ENCODE measurements at regions not wholly inside any gene's neighbourhood (a gene's known extent, or its start where the extent isn't known, plus 50 kb on each side); places are given as distances from the start of the nearest gene placed in this dataset.

DNA sequence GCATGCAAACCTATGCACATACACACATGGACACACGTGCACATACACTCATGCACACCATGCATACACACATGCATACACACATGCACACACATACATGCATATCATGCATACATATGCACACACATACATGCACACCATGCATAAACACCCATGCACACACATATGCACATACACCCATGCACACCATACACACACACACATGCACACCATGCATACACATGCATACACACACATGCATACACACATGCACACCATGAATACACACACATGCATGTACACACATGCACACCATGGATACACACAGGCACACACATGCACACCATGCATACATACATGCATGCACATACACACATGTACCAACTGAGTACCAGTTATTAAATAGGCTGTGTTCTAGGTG lies 543.3 kb upstream of the EEF2KMT start:
- DNase-seq (ENCODE audit: low read depth, low spot score): no peak
- H3K4me3 ChIP-seq (ENCODE audit: low read length): no peak overlapping the region

DNA sequence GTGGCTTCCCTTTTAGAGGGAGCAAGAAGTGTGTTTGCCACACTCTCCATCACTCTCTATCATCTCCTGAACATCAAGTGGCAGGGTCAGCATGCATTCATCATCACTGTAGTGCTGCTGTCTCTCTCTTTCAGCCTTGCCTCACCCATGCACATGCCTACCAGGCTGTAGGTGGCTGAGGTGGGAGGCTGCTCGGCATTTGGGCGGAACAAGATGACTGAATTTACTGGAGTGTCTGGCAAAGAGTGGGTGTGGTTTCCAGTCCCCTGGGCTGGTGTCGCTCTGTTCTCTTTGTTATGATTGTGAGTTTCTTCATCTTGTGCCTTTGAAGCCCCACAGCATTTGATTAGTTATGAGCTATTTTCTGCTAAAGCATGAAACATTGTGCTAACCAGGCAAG lies 541.9 kb upstream of the EEF2KMT start:
- no peak for DNase-seq (ENCODE audit: low read depth, low spot score)
- H3K4me3 ChIP-seq (ENCODE audit: low read length): no peak overlapping the region

DNA sequence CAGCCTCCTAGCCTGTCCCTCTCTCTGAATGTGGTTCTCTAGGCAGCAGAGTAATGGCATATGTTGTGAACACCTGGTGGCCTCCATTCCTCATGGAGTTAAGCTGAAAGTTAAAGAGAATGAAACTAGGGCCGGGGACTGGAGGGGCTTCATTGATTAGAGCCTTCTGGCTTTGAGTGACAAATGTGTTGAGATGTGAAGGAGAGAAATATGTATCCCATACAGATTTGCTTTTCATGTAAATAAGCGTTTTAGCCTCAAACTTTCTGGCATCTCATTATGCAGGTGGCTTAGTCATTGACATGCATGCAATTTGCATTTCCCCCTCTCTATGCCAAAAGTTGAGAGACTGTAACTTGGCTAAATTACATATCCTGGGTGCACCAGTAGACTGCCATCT lies 537.7 kb upstream of the EEF2KMT start:
- no peak for DNase-seq (ENCODE audit: low read depth, low spot score)
- no peak overlapping the region for H3K4me3 ChIP-seq (ENCODE audit: low read length)

DNA sequence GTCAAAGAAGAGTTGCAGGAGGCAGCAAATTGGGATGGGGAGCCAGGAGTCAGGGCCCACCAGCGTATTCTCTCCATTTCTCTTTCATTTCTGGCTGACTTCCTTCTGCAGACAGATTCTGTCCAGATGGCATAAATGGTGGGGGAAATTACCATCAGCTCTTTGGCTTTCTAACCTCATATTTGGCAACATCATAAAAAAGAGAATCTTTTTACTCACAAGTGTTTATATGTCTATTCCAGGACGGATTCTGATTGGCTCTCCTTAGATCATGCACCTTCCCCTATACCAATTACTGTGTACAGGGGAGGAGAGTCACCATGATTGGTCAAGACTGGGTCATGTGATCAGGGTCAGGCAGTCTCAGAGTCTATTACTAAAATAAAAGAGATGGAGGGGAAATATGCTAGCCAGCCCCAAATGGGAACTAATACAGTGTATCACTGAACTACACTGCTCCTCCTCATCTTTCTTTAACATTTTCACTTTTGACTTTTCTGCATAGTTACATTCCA lies 537.1 kb upstream of the EEF2KMT start:
- peak; percentile 27 for DNase-seq (ENCODE audit: low read depth, low spot score)
- H3K4me3 ChIP-seq (ENCODE audit: low read length): no peak overlapping the region

DNA sequence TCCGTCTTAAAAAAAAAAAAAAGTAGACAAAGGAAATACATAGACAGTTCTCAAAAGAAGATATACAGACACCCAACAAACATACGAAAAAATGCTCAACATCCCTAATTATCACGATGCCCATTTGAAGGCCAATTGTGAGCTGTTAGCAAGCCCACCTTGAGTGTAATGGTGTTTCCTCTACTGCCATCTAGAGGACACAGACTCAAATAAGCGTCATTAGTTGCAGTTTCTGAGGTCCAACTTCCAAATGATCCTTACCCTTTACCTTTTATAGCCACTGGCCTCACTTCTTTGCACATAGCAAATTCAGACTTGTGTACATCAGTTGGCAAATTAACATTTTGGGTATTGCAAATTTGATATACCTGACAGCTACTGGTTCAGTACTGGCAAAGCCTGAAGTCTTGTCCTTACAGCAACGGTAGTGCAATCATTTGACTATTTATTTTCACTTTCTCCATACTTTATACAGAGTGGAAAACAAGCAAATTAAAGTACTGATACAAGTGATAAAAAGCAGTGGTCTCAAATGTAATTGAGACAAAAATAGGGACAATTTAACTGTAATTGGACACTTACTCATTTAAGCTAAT lies 536.3 kb upstream of the EEF2KMT start:
- no peak overlapping the region for H3K4me3 ChIP-seq (ENCODE audit: low read length)
- peak; percentile 28 for DNase-seq (ENCODE audit: low read depth, low spot score)

DNA sequence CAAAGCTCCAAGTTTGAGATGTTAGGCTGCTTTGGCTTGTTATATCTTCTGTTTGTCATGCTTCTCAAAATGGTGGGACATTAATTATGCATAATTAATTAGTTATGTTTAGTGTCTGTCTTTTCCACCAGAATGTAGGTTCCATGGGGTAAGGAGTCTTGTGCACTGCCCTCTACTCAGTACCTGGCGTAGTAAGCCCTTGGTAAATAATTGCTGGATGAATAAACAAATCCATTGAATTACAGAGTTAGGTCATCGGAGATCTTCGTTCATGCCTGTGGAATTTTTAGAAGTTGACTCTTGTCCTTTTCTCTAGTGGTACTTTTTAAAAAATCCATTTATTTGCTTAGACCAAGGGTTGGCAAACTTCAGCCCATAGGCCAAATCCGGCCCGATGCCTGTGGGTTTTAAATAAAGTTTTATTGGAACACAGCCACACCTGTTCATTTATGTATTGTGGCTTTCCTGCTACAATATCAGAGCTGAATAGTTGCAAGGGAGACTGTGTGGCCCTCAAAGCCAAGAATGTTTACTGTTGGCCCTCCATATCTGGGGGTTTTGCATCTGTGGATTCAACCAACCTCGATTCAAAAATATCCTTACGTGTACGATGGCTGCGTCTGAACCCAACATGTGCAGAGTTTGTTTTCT lies 524.8 kb upstream of the EEF2KMT start:
- no peak overlapping the region for H3K4me3 ChIP-seq (ENCODE audit: low read length)
- DNase-seq (ENCODE audit: low read depth, low spot score): no peak

DNA sequence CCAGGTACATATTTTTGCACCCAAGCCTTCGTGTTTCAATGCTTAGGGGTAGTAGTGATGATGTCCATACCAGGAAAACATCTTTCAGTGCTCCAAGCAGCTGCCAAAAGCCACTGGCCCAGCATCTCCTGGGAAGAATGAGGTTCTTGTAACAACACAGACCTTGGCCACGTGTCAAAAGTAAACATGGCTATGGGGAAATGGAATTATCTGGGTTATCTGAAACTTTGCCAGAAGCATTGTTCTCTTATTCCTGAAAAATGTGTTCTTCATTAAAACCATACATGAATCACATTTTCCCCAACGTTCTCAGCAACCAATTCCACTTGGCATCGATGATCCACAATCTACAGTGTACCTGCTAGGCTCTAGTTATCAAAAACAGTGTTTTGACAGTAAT lies 524.2 kb upstream of the EEF2KMT start:
- H3K4me3 ChIP-seq (ENCODE audit: low read length): no peak overlapping the region
- DNase-seq (ENCODE audit: low read depth, low spot score): no peak

DNA sequence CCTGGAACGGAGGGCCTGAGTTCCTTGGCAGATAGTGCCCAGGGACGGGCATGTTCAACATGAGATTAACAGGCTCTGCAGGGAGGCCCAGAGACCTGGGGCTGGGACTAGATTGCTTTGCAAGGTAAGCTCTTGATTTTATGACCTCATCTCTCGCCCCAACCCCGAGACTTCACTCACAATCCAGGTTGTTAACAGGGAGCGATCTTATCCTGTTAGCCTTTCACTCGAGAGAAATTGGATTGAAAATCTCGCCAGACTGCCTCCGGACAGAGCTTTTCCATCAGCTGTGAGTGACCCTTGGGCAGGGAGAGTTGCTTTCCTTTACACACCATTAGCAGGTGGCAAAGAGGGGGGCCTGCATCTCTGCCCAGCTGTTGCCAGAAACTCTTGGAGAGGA lies 521.7 kb upstream of the EEF2KMT start:
- DNase-seq (ENCODE audit: low read depth, low spot score): no peak
- H3K4me3 ChIP-seq (ENCODE audit: low read length): no peak overlapping the region

DNA sequence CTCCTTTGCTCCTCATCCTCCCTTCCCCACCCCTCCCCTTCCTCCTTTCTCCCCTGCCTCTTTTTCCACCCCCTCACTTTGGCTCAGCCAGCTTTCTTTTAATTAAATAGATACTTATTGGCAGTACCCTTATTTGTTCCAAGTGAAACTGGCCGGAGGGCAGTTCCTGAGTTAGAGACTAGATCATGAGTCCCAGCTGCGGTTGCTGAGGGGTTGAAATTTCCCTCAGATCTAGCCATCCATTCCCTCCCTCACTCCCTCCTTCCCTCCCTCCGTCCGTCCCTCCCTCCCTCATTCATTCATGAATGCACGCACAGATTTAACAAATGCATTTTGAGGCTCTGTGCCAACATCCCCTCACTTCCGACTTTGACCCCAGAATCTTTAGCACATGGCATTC lies 519.2 kb upstream of the EEF2KMT start:
- H3K4me3 ChIP-seq (ENCODE audit: low read length): no peak overlapping the region

DNA sequence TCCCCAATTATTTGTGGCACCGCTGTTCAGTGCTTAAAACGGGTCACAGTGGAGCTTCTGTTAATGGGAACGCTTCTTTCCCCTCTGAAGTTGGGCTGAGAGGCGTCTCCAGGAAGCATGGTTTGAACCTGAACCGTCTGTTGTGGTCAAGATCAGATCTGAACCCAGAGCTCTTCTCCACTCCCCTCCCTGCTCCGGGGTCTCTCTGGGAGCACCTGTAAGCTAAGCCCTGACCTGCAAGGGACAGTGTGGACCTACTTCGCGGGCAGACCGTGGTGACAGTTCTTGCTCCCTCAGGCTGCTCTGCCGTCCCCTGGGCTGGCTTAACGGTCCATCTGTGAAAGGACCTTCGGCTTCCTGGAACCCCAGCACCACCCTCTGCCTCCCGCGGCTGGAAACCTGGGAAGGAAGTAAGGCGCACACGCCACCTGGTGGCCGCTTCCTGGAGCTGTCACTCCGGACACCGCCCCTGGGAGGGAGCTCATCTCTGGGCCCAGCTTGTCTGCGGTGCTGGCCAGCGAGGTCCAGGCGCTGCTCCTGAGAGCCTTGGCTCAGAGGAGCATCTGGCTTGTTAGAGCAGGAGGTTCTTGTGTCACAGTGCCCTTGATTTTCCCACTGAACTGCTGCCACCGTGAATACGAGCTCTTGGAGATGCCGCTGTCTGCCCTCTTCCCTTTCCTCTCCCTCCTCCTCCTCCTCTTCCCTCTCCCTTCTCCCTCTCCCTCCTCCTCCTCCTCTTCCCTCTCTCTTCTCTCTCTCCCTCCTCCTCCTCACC lies 518.5 kb upstream of the EEF2KMT start:
- H3K4me3 ChIP-seq (ENCODE audit: low read length): peak overlapping the region; percentile 54
- peak; percentile 69 for DNase-seq (ENCODE audit: low read depth, low spot score)

More for the DNA sequence above, 519.2 kb upstream of the EEF2KMT start:
- DNase-seq (ENCODE audit: low read depth, low spot score): no peak

DNA sequence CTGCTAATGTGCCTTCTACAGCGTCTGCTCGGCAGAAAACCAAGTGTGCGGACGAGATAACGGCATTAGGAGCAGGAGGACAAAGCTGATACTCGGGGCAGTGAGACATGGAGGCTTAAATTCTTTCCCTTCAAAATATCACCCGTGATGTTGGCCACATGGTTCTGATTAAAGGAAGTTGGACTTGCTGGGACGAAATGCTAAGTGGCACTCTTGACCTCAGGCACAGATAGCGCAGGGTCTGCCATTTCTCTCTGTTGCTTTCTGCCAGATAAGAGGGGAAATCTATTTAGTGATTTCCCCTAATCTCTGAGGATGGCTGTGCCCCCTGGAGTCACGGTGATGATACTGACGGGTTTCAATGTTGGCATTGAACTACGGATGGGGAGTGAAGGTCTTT lies 509.6 kb upstream of the EEF2KMT start:
- no peak overlapping the region for H3K4me3 ChIP-seq (ENCODE audit: low read length)
- DNase-seq (ENCODE audit: low read depth, low spot score): no peak

DNA sequence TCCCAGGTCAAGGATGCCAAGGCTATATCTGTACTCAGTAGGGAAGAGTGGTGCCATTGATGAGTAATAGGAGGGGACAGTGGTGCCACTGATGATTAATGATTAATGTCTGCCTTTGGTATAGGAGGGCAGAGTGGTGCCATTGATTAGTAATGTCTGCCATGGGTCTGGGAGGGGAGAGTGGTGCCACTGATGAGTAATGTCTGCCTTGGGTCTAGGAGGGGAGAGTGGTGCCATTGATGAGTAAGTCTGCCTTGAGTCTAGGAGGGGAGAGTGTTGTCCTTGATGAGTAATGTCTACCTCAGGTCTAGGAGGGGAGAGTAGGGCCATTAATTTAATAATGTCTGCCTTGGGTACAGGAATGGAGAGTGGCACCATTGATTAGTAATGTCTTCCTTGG lies 507.8 kb upstream of the EEF2KMT start:
- H3K4me3 ChIP-seq (ENCODE audit: low read length): no peak overlapping the region
- no peak for DNase-seq (ENCODE audit: low read depth, low spot score)

DNA sequence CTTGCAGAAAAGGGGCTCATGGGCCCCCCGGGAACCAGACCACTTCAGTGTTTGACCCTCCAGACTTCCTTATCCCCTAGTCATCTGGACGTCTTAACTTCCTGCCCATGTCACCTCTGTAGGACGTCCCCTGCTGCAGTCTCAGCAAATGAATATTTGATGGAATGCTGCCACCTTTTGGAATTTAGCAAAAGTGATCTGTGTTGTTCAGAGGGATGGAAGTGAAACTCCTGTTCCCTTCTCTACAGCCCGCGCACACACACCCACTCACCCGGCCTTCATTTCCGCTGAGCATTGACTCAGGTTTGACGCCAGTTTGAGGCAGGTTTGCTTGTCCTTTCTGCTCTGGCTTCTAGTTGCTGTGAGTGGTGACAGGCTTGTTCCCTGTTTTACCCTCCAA lies 507.2 kb upstream of the EEF2KMT start:
- peak; percentile 27 for DNase-seq (ENCODE audit: low read depth, low spot score)
- H3K4me3 ChIP-seq (ENCODE audit: low read length): no peak overlapping the region

DNA sequence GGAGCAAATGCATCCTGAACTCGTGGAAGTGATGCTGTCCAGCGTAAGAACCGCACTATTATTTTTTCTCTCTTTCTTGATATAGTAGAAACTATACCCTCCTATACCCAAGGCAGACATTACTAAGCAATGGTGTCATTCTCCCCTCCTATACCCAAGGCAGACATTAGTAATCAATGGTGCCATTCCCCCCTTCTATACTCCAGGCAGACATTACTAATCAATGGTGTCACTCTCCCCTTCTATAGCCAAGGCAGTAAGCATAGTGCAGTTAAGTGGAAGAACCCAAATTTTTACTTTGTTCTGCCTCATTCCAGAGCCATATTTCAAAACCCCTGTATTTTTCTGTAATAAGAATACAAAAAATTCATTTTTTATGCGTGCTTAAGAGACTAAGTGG lies 506.2 kb upstream of the EEF2KMT start:
- H3K4me3 ChIP-seq (ENCODE audit: low read length): no peak overlapping the region
- no peak for DNase-seq (ENCODE audit: low read depth, low spot score)

DNA sequence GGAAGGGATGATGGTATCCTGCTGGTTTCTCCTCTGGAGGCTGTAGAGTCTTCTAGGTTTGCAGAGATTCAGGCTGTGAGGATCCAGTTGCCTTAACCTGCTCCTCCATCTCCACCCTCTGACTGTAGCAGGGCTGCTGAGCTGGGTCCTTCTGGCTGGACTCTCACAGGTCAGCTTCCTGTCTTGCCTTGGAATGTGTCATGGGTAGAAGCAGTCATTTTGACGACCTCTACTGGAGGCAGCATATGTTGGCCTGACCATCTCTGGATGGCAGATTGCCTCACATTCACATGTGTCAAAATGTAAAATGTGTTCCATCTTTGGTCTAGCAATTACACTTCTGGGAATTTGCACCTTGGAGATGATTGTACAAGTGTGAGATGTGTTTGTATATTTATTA lies 504.4 kb upstream of the EEF2KMT start:
- DNase-seq (ENCODE audit: low read depth, low spot score): no peak
- no peak overlapping the region for H3K4me3 ChIP-seq (ENCODE audit: low read length)

DNA sequence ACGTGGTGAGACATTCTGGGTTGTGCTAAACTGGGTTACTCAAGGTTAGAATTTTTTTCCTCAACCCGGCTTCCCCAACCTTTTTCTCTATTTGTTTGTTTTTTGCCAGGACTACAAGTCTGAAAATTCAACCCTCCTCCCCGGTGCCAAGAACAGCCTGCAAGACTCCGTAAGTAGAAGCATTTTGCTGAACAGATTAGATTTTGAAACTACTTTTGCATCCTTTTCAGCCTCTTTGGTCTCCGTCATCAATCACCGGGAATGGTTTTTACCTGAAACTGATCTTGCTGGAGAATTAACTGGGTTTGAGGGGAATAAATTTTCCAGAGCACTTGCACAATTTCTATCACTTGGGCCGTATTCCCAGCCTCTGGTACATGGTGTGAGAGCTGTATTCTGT lies 501.2 kb upstream of the EEF2KMT start:
- H3K4me3 ChIP-seq (ENCODE audit: low read length): no peak overlapping the region
- no peak for DNase-seq (ENCODE audit: low read depth, low spot score)

DNA sequence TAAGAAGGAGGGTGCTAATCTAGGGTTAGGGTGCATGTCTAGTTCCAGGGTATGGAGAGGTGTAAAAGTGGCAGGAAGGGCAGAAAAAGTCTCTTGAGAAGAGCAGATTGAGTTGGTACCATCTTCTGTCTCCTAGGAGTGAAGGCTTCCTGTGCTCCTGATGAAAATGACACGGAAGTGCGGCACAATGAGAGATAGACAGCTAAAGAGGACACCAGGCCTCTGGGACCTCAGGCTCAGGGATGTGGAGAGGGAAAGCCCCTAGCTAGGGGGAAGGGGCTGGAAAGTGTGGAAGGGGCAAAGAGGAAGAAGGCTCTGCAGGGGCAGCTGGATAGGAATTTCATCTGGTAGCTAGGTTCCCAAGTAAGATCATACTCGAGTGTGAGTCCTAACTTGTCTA lies 498.3 kb upstream of the EEF2KMT start:
- H3K4me3 ChIP-seq (ENCODE audit: low read length): no peak overlapping the region
- DNase-seq (ENCODE audit: low read depth, low spot score): no peak

DNA sequence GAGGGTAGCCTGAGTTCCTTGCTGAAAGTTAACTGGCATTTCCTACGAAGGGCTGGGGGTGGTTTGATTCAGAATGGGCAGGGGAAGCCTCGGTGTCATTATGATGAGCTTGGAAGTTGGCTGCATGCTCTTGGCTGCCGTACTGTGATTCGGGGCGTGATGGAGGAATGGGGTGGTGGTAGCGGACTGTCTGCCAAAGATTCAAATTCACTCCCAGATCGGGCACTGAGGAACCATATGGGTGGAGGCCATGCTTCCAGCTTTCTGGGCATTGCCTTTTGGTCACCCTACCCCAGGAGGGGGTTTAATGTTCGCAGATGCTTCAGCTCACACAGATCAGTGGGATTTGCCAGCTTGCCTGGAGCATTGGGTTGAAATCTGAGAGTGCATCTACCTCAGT lies 492.8 kb upstream of the EEF2KMT start:
- H3K4me3 ChIP-seq (ENCODE audit: low read length): no peak overlapping the region
- no peak for DNase-seq (ENCODE audit: low read depth, low spot score)

DNA sequence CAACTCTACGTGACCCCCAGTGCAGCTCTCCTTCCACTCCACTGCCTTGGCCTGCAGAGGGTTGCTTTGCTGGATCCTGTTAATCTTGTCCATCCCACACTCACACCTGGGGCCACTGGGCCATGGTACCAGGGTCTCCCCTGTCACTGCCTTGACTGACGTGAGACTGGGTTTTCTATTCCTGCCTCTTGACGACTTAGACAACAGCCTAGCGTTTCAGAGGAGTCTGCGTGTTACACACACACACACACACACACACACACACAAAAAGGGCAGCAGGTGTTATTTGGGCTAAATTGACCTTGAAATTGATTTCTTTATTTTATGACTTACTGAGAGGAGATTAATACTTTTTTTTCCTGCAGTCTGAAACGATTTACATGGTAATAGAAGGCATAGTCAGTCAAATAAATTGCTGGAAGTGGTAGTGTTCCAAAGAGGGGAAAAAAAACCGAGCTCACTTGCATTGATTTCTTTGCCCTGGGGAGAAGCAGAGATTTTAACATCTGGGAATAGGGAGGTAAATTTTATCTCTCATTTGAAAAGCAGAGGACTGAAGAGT lies 492.3 kb upstream of the EEF2KMT start:
- H3K4me3 ChIP-seq (ENCODE audit: low read length): no peak overlapping the region
- no peak for DNase-seq (ENCODE audit: low read depth, low spot score)

DNA sequence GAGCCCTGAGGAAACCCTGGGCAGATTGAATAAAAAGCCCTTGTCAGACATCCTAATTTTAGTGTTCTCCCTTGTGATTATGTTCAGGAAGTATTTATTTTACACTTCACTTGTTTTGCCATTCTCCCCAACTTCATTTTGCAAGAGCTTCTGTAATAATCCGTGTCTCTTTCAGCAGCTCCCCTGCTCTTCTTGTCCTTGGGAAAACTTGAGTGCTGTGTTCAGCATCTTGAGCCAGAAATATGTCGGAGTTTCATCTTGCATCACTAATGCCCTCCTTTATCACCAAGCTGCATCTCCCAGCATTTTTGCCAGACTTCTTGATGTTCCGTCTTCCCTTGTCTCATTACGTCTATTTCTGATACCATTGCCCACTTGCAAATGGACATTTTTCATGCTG lies 486.5 kb upstream of the EEF2KMT start:
- no peak for DNase-seq (ENCODE audit: low read depth, low spot score)
- no peak overlapping the region for H3K4me3 ChIP-seq (ENCODE audit: low read length)

Data from Jurkat, Clone E6-1 (cell line).